Lower leg skin (tissue), 3 donors: ENCODE measurements at regions not wholly inside any gene's neighbourhood (a gene's known extent, or its start where the extent isn't known, plus 50 kb on each side); places are given as distances from the start of the nearest gene placed in this dataset.

Experiments used
- POLR2A ChIP-seq, 2 donors: fragments of 450-650 bp; IDR thresholded peaks; one replicate each; pipeline ENCODE4 v1.6.1; 2016 to 2017; ENCODE audit warnings: antibody characterized with exemption in 2 of 2, mild to moderate bottlenecking in 1 of 2, moderate library complexity in 1 of 2
- TF ChIP-seq, protein P1 (sequence below), 3 donors: fragments of 450-650 bp; IDR thresholded peaks; one replicate each; pipeline ENCODE4 v1.5.1; 2016; ENCODE audit warnings: antibody characterized with exemption in 3 of 3, mild to moderate bottlenecking in 3 of 3, moderate library complexity in 2 of 3

GRCh38 chr10:33038672-33039071, 80.6 kb upstream of the ITGB1 start:
- TF ChIP-seq, protein P1, sequence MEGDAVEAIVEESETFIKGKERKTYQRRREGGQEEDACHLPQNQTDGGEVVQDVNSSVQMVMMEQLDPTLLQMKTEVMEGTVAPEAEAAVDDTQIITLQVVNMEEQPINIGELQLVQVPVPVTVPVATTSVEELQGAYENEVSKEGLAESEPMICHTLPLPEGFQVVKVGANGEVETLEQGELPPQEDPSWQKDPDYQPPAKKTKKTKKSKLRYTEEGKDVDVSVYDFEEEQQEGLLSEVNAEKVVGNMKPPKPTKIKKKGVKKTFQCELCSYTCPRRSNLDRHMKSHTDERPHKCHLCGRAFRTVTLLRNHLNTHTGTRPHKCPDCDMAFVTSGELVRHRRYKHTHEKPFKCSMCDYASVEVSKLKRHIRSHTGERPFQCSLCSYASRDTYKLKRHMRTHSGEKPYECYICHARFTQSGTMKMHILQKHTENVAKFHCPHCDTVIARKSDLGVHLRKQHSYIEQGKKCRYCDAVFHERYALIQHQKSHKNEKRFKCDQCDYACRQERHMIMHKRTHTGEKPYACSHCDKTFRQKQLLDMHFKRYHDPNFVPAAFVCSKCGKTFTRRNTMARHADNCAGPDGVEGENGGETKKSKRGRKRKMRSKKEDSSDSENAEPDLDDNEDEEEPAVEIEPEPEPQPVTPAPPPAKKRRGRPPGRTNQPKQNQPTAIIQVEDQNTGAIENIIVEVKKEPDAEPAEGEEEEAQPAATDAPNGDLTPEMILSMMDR (IDR thresholded peaks at IDR 0.05), result no peak
- no peak for TF ChIP-seq POLR2A (IDR thresholded peaks at IDR 0.05)
